ENCODE measurements at regions not wholly inside any gene's neighbourhood (a gene's known extent, or its start where the extent isn't known, plus 50 kb on each side); places are given as distances from the start of the nearest gene placed in this dataset.
"Not testable (repeated sequence)": the region's sequence is repeated elsewhere in the genome, so short reads cannot be mapped to it uniquely, and the experiment has no call there.

- not testable (repeated sequence) for TF ChIP-seq CTCF (IDR thresholded peaks at IDR 0.05; ENCODE audit: insufficient read depth, low read length, poor library complexity, severe bottlenecking); EZH2phosphoT487 (conservative IDR thresholded peaks at IDR 0.05; ENCODE audit: low read length)
Observed at GRCh38 chr16:22584941-22585340, 74.2 kb downstream of the NPIPB5 start.
